ENCODE measurements at regions not wholly inside any gene's neighbourhood (a gene's known extent, or its start where the extent isn't known, plus 50 kb on each side); places are given as distances from the start of the nearest gene placed in this dataset.

DNA sequence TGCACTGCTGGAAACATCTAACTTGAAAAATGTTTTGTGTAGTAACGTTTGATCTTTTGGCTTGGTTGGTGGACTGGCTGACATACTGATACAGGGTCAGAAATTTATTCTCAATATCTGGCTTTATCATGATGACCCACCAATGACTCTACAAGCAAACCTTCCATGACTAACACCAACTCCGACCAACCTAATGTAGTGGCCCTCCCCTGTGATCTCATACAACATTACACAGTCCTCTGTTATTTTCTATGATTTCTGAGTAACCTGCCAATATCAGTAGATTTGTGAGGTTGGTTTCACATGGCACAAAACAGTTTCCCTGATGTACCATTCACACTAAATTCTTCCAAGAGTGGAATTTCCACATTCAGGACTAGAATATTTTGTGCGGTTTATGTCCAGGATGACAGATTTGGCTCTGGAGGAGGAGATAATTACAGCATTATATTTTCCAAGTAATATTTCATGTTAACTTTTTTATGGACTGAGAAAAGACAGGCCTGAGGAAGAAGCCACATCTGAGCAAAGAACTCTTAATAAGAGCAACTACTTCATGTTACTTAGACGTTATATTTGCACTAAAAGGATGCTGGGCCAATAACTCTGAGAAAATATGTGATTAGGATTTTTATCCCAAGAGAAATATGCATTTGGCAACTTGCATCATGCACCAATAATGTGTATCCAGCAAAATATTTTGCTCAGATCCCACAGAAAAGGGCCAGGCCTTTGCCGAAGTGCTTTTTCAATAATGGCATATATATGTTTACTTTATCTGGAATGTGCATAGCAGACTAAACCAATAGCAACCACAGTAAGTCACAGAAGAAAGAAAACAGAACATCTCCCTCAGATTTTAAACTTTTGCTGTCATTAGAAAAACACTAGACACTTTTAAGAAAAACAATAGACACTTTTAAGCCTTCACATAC lies 273.4 kb downstream of the KCNN2 start (continued):
- TF ChIP-seq KDM1A (IDR thresholded peaks at IDR 0.05; ENCODE audit: borderline replicate concordance, low read length) = no peak

Measured in H1 (cell line).